ENCODE measurements at regions not wholly inside any gene's neighbourhood (a gene's known extent, or its start where the extent isn't known, plus 50 kb on each side); places are given as distances from the start of the nearest gene placed in this dataset.
"Not testable (repeated sequence)": the region's sequence is repeated elsewhere in the genome, so short reads cannot be mapped to it uniquely, and the experiment has no call there.

DNA sequence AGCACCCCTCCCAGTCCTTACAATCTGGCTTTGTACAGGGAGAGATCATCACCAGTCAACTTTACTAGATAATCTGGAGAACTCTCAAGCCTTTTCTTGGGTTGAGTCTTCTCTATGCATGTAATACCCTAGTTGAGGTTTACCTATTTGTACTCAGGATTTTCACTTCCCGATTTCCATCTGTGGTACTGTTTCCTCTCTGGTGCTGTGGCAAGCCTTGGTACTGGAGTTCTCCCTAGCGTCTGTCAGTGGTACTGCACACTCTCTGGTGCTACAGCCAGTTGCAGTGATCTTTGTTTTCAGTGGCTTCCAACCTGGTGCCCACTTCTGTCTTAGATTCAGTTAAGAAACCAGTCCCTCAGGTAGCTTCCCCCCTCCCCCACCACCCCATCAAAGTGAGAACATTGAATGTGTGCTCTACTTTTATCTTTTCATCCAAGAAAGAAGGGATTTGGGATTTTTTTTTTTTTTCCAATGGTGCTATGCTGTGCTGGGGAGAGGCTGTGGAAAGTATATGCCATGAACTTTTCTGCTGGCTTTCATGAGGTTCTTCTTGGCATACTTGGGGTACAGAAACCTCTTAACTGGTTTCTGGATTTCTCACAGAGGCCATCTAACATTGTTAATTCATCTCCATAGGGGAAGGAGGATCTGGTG lies 69.4 kb upstream of the EVL start:
- DNase-seq, result peak; percentile 66

DNA sequence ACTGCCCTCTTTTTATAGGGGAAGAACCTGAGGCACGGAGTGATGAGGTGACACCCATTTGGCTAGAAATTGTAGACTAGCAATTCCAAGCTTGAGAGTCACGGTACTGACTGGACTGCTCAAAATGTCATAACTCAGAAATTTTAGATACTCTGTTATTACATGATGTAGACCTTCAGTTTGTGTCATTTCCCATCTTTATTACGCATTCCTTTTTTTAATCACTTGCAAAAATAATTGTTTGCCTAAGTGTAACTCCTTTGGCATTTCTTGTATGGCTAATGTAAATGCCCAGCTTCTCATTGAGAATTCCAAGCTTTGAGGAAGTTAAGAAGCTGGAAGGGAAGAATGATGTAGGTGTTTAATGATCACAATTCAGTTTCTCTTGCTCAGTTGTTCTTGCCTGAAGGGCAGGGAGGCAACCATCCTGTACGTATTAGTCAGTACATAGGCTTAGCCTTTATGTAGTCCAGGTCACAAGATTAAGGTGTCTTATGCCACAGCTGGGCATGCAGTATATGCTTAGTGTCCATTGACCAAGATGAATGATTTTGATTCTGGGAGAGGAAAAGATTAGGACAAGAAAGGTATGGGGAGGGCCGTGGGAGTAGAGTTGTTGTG lies 68.2 kb upstream of the EVL start:
- DNase-seq, result no peak

- DNase-seq, result not testable (repeated sequence)
Observed at GRCh38 chr14:100000398-100000797, 64.8 kb upstream of the EVL start.

- no peak for DNase-seq
Observed at GRCh38 chr14:100004392-100004791, 60.8 kb upstream of the EVL start.

DNA sequence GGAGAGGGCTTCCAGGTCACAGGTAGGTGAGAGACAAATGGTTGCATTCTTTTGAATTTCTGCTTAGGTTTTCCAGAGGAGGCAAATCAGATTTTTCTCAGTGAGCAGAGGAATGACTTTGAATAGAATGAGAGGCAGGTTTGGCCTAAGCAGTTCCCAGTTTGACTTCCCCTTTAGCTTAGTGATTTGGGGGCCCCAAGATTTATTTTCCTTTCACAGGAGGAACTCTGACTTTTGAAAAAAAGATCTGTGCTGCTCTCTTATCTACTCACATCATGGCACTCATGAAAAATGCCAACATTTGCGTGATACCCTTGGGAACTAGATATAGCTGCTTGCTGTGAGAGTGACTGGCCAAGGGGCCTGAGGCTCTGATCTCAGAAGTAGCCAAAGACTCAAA lies 58.0 kb upstream of the EVL start:
- no peak for DNase-seq

DNA sequence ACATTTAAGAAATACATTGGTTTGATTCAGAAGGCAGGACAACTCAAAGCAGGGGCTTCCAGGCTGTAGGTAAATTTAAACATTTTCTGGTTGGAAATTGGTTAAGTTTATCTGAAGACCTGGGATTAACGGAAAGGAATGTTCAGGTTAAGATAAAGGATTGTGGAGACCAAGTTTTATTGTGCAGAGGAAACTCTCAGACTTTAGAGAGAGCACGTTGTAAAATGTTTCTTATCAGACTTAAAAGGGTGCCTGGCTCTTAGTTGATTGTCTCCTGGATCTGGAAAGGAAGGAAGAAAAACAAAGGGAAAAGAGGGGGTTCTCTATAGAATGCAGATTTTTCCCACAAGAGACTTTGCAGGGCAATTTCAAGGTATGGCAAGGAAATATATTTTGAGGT lies 55.4 kb upstream of the EVL start:
- not testable (repeated sequence) for DNase-seq

DNA sequence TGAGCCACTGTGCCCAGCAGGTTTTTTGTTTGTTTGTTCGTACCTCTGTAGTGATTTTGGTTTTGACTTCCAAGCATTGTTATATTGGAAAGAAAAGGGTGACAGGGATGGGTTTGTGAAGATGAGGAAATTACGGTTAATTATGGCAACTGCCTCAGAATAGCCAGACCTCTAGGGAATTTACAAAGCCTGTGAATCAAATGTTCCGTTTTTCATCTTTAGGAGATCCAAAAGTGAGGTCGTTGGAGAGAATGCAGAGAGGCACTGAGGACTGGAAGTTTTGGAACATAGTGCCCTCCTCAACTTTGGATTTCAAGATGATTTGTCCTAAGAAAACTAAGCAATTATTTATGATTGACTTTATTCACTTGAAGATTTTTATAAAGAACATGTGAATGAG lies 54.5 kb upstream of the EVL start:
- DNase-seq, result no peak

DNA sequence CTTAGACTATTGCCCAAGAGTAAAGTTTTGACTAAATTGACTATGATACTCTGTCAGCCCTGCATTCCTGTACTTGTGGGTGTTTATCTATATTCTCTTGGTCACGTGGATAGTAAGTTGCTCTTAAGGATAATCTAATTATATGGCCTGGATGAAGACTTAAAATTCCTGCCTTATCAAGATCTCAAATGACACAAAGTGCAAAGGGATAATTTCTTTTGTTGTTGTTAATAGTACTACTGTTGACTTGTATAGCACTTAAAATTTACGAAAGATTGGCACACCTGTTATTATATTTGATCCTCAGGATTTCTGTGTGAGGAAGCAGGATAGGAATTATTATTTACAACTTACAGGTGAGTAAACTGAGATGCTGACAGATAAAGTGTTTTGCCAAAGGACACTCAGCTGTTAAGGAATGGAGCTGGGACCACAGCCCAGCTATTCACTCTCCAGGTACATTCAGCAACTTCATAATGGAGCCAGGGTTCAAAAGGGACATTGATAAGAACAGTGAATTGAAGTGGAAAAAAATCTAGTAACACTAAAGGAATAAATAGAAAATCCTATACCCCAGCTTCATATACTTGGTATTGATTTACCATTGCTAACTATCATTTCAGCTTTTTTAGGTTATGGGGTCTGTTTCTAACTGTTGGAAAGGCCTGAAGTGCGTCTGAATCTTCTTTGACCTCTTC lies 53.4 kb upstream of the EVL start:
- no peak for DNase-seq

- DNase-seq, result no peak
Observed at GRCh38 chr14:100012478-100013327, 52.5 kb upstream of the EVL start.

- no peak for DNase-seq
Observed at GRCh38 chr14:100015251-100015655, 50.0 kb upstream of the EVL start.

Measured in activated naive CD4-positive, alpha-beta T cell treated with Interleukin-2 at 50 U/mL for 16 hours (primary cell).